ENCODE measurements at regions not wholly inside any gene's neighbourhood (a gene's known extent, or its start where the extent isn't known, plus 50 kb on each side); places are given as distances from the start of the nearest gene placed in this dataset.

DNA sequence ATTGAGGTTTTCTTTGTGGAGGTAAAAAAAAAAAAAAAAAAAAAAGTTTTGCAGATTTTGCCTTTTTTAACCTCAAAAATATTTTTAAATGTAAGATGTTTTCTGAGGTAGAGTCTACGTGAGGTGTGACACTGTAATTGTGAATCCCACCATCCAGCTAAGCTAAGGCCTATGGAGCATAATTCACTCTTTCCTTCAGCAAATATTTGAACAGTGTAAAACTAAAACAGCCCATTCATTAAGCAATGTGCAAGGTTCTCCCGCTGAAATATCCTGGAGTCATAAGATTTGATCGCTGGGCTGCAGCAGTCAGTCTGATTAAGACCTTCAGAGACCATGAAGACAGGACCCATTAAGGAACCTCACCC lies 105.1 kb downstream of the HNRNPLL start:
- Histone ChIP-seq H3K4me1 (no peaks in the 10 kb centered on the region), H3K27ac (no peak overlapping the region), H3K36me3 (no peaks in the 10 kb centered on the region), H3K9me3 (peaks cover 0 to 11% of the 10 kb centered on the region in 2 donors), H3K4me3 (no peak overlapping the region), H3K27me3 (no peaks in the 10 kb centered on the region)
- DNase-seq (no peak), ATAC-seq (no peak)
- intact Hi-C loops (cut with DNase I): no loop called here
- no peak for TF ChIP-seq CTCF (IDR thresholded peaks at IDR 0.05)

- peaks cover 0 to 7% of the 10 kb centered on the region in 2 donors for H3K9me3 ChIP-seq
- no peaks in the 10 kb centered on the region for H3K4me1 ChIP-seq
- ATAC-seq (no peak), DNase-seq (peak in 1 of 4 donors; percentile 10)
- TF ChIP-seq CTCF (IDR thresholded peaks at IDR 0.05): no peak
- H3K27me3 ChIP-seq: no peaks in the 10 kb centered on the region
- no peak overlapping the region for H3K27ac ChIP-seq
- no peak overlapping the region for H3K4me3 ChIP-seq
- no peaks in the 10 kb centered on the region for H3K36me3 ChIP-seq
- intact Hi-C loops (cut with DNase I): no loop called here
Measured at GRCh38 chr2:38496927-38497669, 105.6 kb downstream of the HNRNPLL start.

GRCh38 chr2:38495880-38496279 lies 106.8 kb downstream of the HNRNPLL start:
- no peaks in the 10 kb centered on the region for H3K4me1 ChIP-seq
- no peak overlapping the region for H3K4me3 ChIP-seq
- no peaks in the 10 kb centered on the region for H3K9me3 ChIP-seq
- H3K27me3 ChIP-seq: no peaks in the 10 kb centered on the region
- intact Hi-C loops (cut with DNase I): no loop called here
- H3K36me3 ChIP-seq: no peaks in the 10 kb centered on the region
- ATAC-seq: no peak
- DNase-seq: no peak
- TF ChIP-seq CTCF (IDR thresholded peaks at IDR 0.05): no peak
- no peak overlapping the region for H3K27ac ChIP-seq

- Histone ChIP-seq H3K27me3 (no peaks in the 10 kb centered on the region), H3K9me3 (no peaks in the 10 kb centered on the region), H3K36me3 (no peaks in the 10 kb centered on the region), H3K27ac (no peak overlapping the region), H3K4me1 (no peaks in the 10 kb centered on the region), H3K4me3 (no peak overlapping the region)
- intact Hi-C loops (cut with DNase I): no loop called here
- TF ChIP-seq CTCF (IDR thresholded peaks at IDR 0.05): no peak
- ATAC-seq: no peak
- no peak for DNase-seq
Measured at GRCh38 chr2:38494394-38494793, 108.3 kb downstream of the HNRNPLL start.

DNA sequence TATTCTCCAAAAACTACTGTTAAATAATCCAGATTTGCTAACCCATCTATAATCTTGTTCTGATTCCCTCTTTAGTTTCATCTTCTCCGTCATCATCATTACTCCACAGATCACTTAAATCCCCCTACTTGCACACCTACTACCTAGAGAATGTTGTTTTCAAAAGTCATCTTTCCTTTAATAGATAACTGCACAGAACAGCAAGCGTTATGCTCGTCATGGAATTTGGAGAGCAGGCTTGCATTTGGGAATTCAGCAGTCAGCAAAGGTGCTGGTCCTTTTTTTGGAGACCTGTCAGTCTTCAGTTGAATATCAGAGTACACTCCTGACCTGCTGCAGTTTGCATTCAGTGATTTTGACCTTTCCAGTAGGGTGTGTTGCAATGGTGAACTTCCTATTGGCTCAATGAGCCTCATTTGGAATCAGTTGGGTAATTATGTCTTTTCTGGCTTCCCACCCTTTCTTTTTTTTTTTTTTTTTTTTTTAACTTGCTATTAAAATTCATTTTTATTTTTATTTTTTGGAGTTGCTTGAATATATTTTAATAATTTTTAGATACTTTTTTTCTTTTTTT lies 110.6 kb downstream of the HNRNPLL start:
- TF ChIP-seq CTCF (IDR thresholded peaks at IDR 0.05): no peak
- Histone ChIP-seq H3K9me3 (no peaks in the 10 kb centered on the region), H3K4me3 (no peak overlapping the region), H3K27ac (no peak overlapping the region), H3K27me3 (no peaks in the 10 kb centered on the region), H3K36me3 (no peaks in the 10 kb centered on the region), H3K4me1 (no peaks in the 10 kb centered on the region)
- no peak for DNase-seq
- ATAC-seq: no peak
- intact Hi-C loops (cut with DNase I): no loop called here

Measured in left lung (tissue), 4 donors.